ENCODE measurements at regions not wholly inside any gene's neighbourhood (a gene's known extent, or its start where the extent isn't known, plus 50 kb on each side); places are given as distances from the start of the nearest gene placed in this dataset.

DNA sequence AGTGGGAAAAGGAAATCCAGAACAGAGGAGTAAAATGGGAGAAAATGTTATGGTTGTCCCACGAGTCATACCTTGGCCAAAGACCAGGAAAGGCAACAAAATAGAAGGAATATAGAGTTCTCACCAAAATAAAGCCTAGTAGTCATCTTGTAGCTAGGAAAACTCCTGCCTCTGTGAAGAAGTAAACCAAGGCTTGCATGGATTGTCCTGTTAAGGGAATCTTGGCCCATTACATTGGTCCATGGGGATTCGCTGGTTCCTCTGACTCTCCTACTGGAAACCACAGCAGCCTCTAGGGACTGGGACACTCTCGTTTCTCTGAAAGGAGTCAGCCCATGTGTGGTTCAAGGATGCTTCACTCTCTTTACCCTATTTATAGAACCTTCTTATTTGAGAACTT, 62.9 kb upstream of the FNDC3B start:
- TF ChIP-seq CTCF (IDR thresholded peaks at IDR 0.05) (no peak), POLR2A (IDR thresholded peaks at IDR 0.05) (no peak)

Data from thyroid gland (tissue), 4 donors.